ENCODE measurements at regions not wholly inside any gene's neighbourhood (a gene's known extent, or its start where the extent isn't known, plus 50 kb on each side); places are given as distances from the start of the nearest gene placed in this dataset.
"Not testable (repeated sequence)": the region's sequence is repeated elsewhere in the genome, so short reads cannot be mapped to it uniquely, and the experiment has no call there.

DNA sequence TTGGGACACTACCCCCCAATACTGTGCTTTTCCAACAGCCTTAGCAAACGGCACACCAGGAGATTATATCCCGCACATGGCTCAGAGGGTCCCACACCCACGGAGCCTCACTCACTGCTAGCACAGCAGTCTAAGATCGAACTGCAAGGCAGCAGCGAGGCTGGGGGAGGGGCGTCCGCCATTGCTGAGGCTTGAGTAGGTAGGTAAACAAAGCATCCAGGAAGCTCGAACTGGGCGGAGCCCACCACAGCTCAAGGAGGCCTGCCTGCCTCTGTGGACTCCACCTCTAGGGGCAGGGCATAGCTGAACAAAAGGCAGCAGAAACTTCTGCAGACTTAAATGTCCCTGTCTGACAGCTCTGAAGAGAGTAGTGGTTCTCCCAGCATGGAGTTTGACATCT, 447.3 kb upstream of the RAB6C start:
- TF ChIP-seq CTCF (conservative IDR thresholded peaks at IDR 0.05; ENCODE audit: low read depth, low read length); EZH2 (IDR thresholded peaks at IDR 0.05; ENCODE audit: low read length, unreplicated experiment): not testable (repeated sequence)
